Stimulated activated naive CD8-positive, alpha-beta T cell treated with anti-CD3 and anti-CD28 coated beads, Interleukin-15, amount 100 ng/mL, for 72 hours (primary cell): ENCODE measurements at regions not wholly inside any gene's neighbourhood (a gene's known extent, or its start where the extent isn't known, plus 50 kb on each side); places are given as distances from the start of the nearest gene placed in this dataset.
"Not testable (repeated sequence)": the region's sequence is repeated elsewhere in the genome, so short reads cannot be mapped to it uniquely, and the experiment has no call there.

Experiments
- ATAC-seq: fragments of 150-1000 bp; cut with Tn5 transposase; 2 replicates; pipeline ENCODE4 v1.10.0; 2021; ENCODE audit warnings: mild to moderate bottlenecking, moderate library complexity
- DNase-seq, 2 donors: peaks; one replicate each; pipeline ENCODE4 v3.0.0; 2021 to 2022
- H3K27ac Mint-ChIP-seq, 2 donors: one replicate each; pipeline ENCODE4 v1.8.0; 2022; ENCODE audit warnings: mild to moderate bottlenecking in 2 of 2, mixed read lengths in 2 of 2, moderate library complexity in 2 of 2
- H3K27me3 Mint-ChIP-seq: one replicate; pipeline ENCODE4 v1.8.0; 2022; ENCODE audit warnings: mixed read lengths
- H3K4me1 Mint-ChIP-seq: one replicate; pipeline ENCODE4 v1.8.0; 2022; ENCODE audit warnings: mild to moderate bottlenecking, mixed read lengths
- H3K4me3 Mint-ChIP-seq, 2 donors: one replicate each; pipeline ENCODE4 v1.8.0; 2022; ENCODE audit warnings: mild to moderate bottlenecking in 2 of 2, mixed read lengths in 2 of 2, moderate library complexity in 1 of 2
- H3K9me3 Mint-ChIP-seq, 2 donors: one replicate each; pipeline ENCODE4 v1.8.0; 2022; ENCODE audit warnings: mixed read lengths in 2 of 2

GRCh38 chr18:75712124-75712867, 284.8 kb upstream of the SMIM21 start:
- not testable (repeated sequence) for DNase-seq, H3K4me1 Mint-ChIP-seq, ATAC-seq, H3K9me3 Mint-ChIP-seq, H3K27me3 Mint-ChIP-seq, H3K27ac Mint-ChIP-seq, H3K4me3 Mint-ChIP-seq

DNA sequence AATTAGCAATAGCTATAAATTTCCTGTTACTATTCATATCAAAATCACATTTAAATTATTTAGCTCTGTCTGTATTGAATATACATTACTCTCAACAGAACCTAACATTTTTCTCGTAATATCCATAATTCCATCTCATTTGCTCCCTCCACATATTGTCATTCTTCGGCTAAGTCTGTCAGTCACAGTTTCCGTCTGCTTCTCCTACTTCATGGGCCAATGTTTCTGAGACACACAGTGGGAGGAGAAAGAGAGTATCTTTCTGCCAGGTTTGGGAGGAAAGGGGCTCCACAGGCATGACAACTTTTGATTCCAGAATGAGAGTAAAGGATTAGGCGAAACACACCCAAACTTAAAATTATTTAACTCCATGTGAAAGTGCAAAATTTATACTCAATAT, 273.1 kb upstream of the SMIM21 start:
- Mint-ChIP-seq H3K27ac (no peak overlapping the region), H3K9me3 (no peaks in the 10 kb centered on the region), H3K27me3 (no peaks in the 10 kb centered on the region), H3K4me3 (no peak overlapping the region), H3K4me1 (no peaks in the 10 kb centered on the region)
- ATAC-seq (no peak), DNase-seq (no peak)

- Mint-ChIP-seq H3K27ac (no peak overlapping the region), H3K9me3 (no peaks in the 10 kb centered on the region), H3K4me3 (no peak overlapping the region), H3K27me3 (no peaks in the 10 kb centered on the region), H3K4me1 (no peaks in the 10 kb centered on the region)
- DNase-seq, result no peak
- ATAC-seq, result no peak
Observed at GRCh38 chr18:75698861-75699260, 271.4 kb upstream of the SMIM21 start.

DNA sequence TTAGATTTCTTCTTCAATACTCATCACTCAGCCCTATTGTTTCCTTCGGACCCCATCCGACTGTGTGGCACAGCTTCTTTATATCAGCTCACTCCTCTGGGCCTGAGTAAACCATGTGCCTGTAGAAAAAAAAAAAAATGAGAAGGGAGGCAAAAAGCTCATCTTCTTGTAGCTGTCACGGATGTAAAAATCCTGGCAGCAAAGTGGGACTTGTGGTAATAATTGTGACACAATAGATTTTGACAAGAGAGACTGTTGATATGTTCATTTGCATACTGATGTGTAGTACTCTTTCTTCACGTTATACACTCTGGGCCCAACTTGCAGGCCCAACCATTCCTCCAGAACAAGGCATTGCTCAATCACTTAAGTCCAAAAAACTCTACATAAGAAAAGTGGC, 270.0 kb upstream of the SMIM21 start:
- ATAC-seq (no peak), DNase-seq (no peak)
- Mint-ChIP-seq H3K9me3 (no peaks in the 10 kb centered on the region), H3K27me3 (no peaks in the 10 kb centered on the region), H3K4me1 (no peaks in the 10 kb centered on the region), H3K4me3 (no peak overlapping the region), H3K27ac (no peak overlapping the region)

DNA sequence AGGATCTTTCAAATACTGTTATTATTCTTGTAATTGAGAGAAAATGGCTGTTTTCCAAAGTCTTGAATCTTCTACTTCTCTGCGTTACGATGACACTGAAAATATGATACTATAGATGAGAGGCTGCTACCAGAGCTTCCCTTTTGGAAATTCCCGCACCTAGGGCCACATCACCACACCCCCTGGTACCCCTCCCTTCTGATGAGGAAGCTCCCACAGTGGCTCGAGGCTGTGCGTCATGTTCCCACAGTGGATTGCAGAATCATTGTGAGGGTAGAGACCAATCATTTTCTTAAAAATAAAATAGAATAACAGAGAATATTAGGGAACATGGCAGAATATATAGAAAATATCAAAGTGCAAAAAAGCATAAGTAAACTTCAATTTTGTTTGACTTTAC, 268.9 kb upstream of the SMIM21 start:
- no peak overlapping the region for H3K4me3 Mint-ChIP-seq
- no peaks in the 10 kb centered on the region for H3K4me1 Mint-ChIP-seq
- DNase-seq (no peak), ATAC-seq (no peak)
- H3K9me3 Mint-ChIP-seq, result no peaks in the 10 kb centered on the region
- H3K27me3 Mint-ChIP-seq, result no peaks in the 10 kb centered on the region
- no peak overlapping the region for H3K27ac Mint-ChIP-seq

- Mint-ChIP-seq H3K4me3 (no peak overlapping the region), H3K27ac (no peak overlapping the region), H3K27me3 (no peaks in the 10 kb centered on the region), H3K4me1 (no peaks in the 10 kb centered on the region), H3K9me3 (no peaks in the 10 kb centered on the region)
- no peak for DNase-seq
- no peak for ATAC-seq
Observed at GRCh38 chr18:75694292-75694691, 266.8 kb upstream of the SMIM21 start.

GRCh38 chr18:75691483-75691882, 264.0 kb upstream of the SMIM21 start:
- no peak overlapping the region for H3K27ac Mint-ChIP-seq
- no peak for DNase-seq
- peak; percentile 20 for ATAC-seq
- no peaks in the 10 kb centered on the region for H3K4me1 Mint-ChIP-seq
- H3K9me3 Mint-ChIP-seq, result no peaks in the 10 kb centered on the region
- no peaks in the 10 kb centered on the region for H3K27me3 Mint-ChIP-seq
- no peak overlapping the region for H3K4me3 Mint-ChIP-seq

GRCh38 chr18:75690283-75690682, 262.8 kb upstream of the SMIM21 start:
- not testable (repeated sequence) for H3K27me3 Mint-ChIP-seq, ATAC-seq, H3K27ac Mint-ChIP-seq, H3K4me1 Mint-ChIP-seq, DNase-seq, H3K4me3 Mint-ChIP-seq, H3K9me3 Mint-ChIP-seq

GRCh38 chr18:75687626-75688025, 260.1 kb upstream of the SMIM21 start:
- ATAC-seq (no peak), DNase-seq (no peak)
- Mint-ChIP-seq H3K27ac (no peak overlapping the region), H3K27me3 (peaks cover 7% of the 10 kb centered on the region), H3K9me3 (no peaks in the 10 kb centered on the region), H3K4me1 (no peaks in the 10 kb centered on the region), H3K4me3 (no peak overlapping the region)

DNA sequence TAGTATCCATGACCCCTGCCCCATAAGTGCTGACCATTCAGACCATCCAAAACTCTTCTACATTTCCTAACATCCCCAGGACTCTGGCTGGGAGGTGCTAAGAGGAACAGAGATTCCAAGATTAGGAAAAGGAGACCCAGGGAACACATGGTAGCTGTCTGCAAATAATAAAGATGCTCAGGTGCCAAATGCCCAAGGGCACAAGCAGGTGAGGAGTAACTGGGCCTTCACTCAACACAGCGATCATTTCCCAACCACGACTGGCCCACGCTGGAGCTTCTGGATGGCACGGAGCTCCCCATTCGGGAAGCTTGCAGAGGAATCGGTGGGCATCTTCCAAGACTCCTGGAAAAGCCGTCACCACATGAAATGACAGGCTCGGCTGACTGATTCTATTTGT, 255.9 kb upstream of the SMIM21 start:
- Mint-ChIP-seq H3K4me1 (no peaks in the 10 kb centered on the region), H3K9me3 (no peaks in the 10 kb centered on the region), H3K4me3 (no peak overlapping the region), H3K27me3 (peaks cover 36% of the 10 kb centered on the region), H3K27ac (no peak overlapping the region)
- ATAC-seq (no peak), DNase-seq (no peak)

DNA sequence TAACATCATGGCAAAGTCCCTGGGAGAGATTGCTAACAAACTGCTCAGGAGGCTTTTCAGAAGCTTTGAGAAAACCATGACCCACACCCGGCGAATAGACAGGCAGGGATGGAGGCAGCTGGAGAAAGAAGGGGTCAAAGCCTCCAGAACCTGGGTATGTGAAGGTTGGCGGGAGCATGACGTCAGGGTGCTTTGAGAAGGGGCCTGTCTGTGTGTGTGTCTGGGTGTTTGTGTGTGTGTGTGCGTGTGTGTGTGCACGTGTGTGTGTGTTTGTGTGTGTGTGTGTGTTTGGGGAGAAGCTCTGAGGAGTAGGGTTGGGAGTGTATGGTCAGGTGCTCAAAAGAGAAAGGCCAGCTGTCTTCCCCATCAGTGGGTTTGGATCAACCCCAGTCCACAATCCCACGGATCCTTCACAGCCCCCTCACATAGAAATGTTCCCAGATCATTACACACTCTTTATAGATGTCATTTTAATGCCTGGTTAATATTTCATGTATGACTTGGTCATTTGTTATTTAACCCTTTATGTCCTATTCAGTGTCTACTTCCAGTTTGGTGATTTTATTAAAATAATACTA, 254.1 kb upstream of the SMIM21 start:
- DNase-seq (no peak), ATAC-seq (no peak)
- Mint-ChIP-seq H3K9me3 (no peaks in the 10 kb centered on the region), H3K27ac (no peak overlapping the region), H3K27me3 (peaks cover 36% of the 10 kb centered on the region), H3K4me3 (no peak overlapping the region), H3K4me1 (no peaks in the 10 kb centered on the region)

DNA sequence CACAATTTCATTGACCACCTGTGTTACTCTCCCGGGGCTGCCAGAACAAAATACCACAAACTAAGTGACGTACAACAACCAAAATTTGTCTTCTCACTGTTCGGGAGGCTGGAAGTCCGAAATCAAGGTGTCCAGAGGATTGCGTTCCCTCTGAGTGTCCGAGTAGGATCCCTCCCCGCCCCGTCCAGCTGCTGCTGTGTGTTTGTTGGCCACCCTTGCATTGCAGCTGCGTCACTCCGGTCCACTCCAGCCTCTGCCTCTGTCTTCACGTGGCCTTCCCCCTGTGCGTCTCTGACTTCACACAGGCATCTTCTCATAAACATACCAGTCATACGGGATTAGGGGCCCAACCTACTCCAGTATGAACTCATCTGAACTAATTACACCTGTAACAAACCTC, 251.8 kb upstream of the SMIM21 start:
- no peak for ATAC-seq
- no peak for DNase-seq
- peaks cover 38% of the 10 kb centered on the region for H3K27me3 Mint-ChIP-seq
- H3K27ac Mint-ChIP-seq, result peak overlapping the region in 1 of 2 donors; percentile 65
- H3K4me3 Mint-ChIP-seq, result no peak overlapping the region
- peaks cover 0 to 3% of the 10 kb centered on the region in 2 donors for H3K9me3 Mint-ChIP-seq
- H3K4me1 Mint-ChIP-seq, result no peaks in the 10 kb centered on the region

GRCh38 chr18:75678627-75679026, 251.1 kb upstream of the SMIM21 start:
- no peak overlapping the region for H3K27ac Mint-ChIP-seq
- H3K27me3 Mint-ChIP-seq, result peaks cover 38% of the 10 kb centered on the region
- H3K4me3 Mint-ChIP-seq, result no peak overlapping the region
- peaks cover 0 to 5% of the 10 kb centered on the region in 2 donors for H3K9me3 Mint-ChIP-seq
- ATAC-seq (no peak), DNase-seq (no peak)
- no peaks in the 10 kb centered on the region for H3K4me1 Mint-ChIP-seq

- ATAC-seq, result no peak
- H3K27ac Mint-ChIP-seq, result no peak overlapping the region
- H3K4me3 Mint-ChIP-seq, result no peak overlapping the region
- peaks cover 38% of the 10 kb centered on the region for H3K27me3 Mint-ChIP-seq
- no peak for DNase-seq
- H3K4me1 Mint-ChIP-seq, result no peaks in the 10 kb centered on the region
- H3K9me3 Mint-ChIP-seq, result peaks cover 0 to 5% of the 10 kb centered on the region in 2 donors
Observed at GRCh38 chr18:75677696-75678455, 250.4 kb upstream of the SMIM21 start.

DNA sequence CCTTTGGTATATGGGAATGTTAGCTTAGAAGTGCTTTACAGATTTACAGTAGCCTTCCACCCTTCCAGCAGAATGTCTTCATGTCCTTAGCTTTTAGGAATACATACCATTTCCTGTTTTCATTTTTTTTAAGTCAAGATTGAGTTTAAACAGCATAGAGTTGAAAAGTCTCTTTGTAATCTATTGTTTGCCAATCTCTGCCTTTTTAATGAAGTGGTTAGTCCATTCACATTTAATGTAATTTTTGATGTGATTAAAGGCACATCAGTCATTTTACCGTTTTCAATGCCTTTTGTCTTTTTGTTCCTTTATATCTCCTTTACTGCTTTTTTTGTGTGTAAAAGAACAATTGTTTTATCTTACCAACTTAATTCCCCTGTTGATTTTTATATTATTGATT, 233.4 kb upstream of the SMIM21 start:
- Mint-ChIP-seq H3K27ac (no peak overlapping the region), H3K9me3 (peaks cover 17 to 24% of the 10 kb centered on the region in 2 donors), H3K27me3 (peaks cover 18% of the 10 kb centered on the region), H3K4me1 (peaks cover 5% of the 10 kb centered on the region), H3K4me3 (no peak overlapping the region)
- ATAC-seq (no peak), DNase-seq (no peak)

GRCh38 chr18:75659535-75660023, 232.1 kb upstream of the SMIM21 start:
- Mint-ChIP-seq H3K27ac (no peak overlapping the region), H3K27me3 (peaks cover 21% of the 10 kb centered on the region), H3K9me3 (peaks cover 17 to 25% of the 10 kb centered on the region in 2 donors), H3K4me1 (peaks cover 6% of the 10 kb centered on the region), H3K4me3 (no peak overlapping the region)
- ATAC-seq, result no peak
- DNase-seq, result no peak
